CD4-positive, CD25-positive, alpha-beta regulatory T cell (primary cell): ENCODE measurements at regions not wholly inside any gene's neighbourhood (a gene's known extent, or its start where the extent isn't known, plus 50 kb on each side); places are given as distances from the start of the nearest gene placed in this dataset.

Source experiments
- ATAC-seq, 2 donors: fragments of 150-1000 bp; cut with Tn5 transposase; one replicate each; pipeline ENCODE4 v1.10.0; 2021; ENCODE audit warnings: low read depth in 2 of 2, moderate number of reproducible peaks in 2 of 2, moderate library complexity in 1 of 2
- DNase-seq, 3 donors: peaks; one replicate each; pipeline versions ENCODE4 v3.0.0 to v3.0.0-alpha.2; 2012 to 2022; ENCODE audit warnings: mixed read lengths in 1 of 3
- H3K27ac ChIP-seq: one replicate; pipeline ENCODE4 v1.7.0; 2013; ENCODE audit warnings: mild to moderate bottlenecking, low read length; ENCODE audit not compliant: insufficient read depth, poor library complexity, severe bottlenecking
- H3K27me3 ChIP-seq: one replicate; pipeline ENCODE4 v1.7.0; 2013; ENCODE audit warnings: low read length; ENCODE audit not compliant: control insufficient read depth, insufficient read depth
- H3K36me3 ChIP-seq: one replicate; pipeline ENCODE4 v1.7.0; 2013; ENCODE audit warnings: mild to moderate bottlenecking, low read length, moderate library complexity; ENCODE audit not compliant: control insufficient read depth, insufficient read depth
- H3K4me1 ChIP-seq: 2 replicates; pipeline ENCODE4 v1.7.0; 2013; ENCODE audit warnings: mild to moderate bottlenecking, low read length; ENCODE audit not compliant: insufficient read depth, control insufficient read depth, poor library complexity, severe bottlenecking
- H3K4me3 ChIP-seq: one replicate; pipeline ENCODE4 v1.7.0; 2013; ENCODE audit warnings: low read depth, mild to moderate bottlenecking, low read length, moderate library complexity
- H3K9me3 ChIP-seq, 2 experiments: 1 replicate in 1 of 2; 2 replicates in 1 of 2; pipeline ENCODE4 v1.7.0; 2013; ENCODE audit warnings: low read length in 2 of 2, mild to moderate bottlenecking in 1 of 2, moderate library complexity in 1 of 2; ENCODE audit not compliant: control insufficient read depth in 2 of 2
- H3K27ac Mint-ChIP-seq, 3 donors: one replicate each; pipeline ENCODE4 v1.8.0; 2020 to 2022; ENCODE audit warnings: mild to moderate bottlenecking in 3 of 3, mixed read lengths in 3 of 3, moderate library complexity in 2 of 3
- H3K27me3 Mint-ChIP-seq: one replicate; pipeline ENCODE4 v1.8.0; 2022; ENCODE audit warnings: mild to moderate bottlenecking, mixed read lengths
- H3K36me3 Mint-ChIP-seq: one replicate; pipeline ENCODE4 v1.8.0; 2020; ENCODE audit warnings: mixed read lengths
- H3K4me1 Mint-ChIP-seq, 4 donors: one replicate each; pipeline ENCODE4 v1.8.0; 2020 to 2022; ENCODE audit warnings: mixed read lengths in 4 of 4, mild to moderate bottlenecking in 1 of 4
- H3K4me3 Mint-ChIP-seq, 4 donors: one replicate each; pipeline ENCODE4 v1.8.0; 2020 to 2022; ENCODE audit warnings: mild to moderate bottlenecking in 4 of 4, mixed read lengths in 4 of 4, moderate library complexity in 3 of 4
- H3K9me3 Mint-ChIP-seq, 7 donors: one replicate each; pipeline ENCODE4 v1.8.0; 2020 to 2022; ENCODE audit warnings: mixed read lengths in 7 of 7, mild to moderate bottlenecking in 3 of 7, moderate library complexity in 2 of 7

DNA sequence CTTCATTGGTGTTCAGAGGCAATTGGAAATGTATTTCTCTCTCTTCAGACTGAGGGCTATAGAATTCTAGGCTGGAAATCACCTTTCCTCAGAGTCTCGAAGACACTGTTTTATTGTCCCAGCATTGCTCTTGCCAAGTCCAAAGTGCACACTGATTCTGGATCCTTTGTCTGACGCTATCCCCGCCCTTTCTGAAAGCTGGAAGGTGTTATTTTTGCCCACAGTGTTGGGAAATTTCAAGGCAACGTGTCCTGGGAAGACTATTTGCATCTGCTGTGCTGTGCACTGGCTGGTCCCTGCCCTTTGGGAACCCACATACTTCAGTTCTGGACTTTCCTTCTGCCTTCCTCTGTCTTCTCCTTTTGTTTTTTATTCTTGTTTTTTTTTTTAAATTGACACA, 190.8 kb downstream of the SH3BP4 start:
- Histone ChIP-seq H3K9me3 (no peaks in the 10 kb centered on the region), H3K36me3 (no peaks in the 10 kb centered on the region), H3K4me1 (no peaks in the 10 kb centered on the region), H3K27me3 (no peaks in the 10 kb centered on the region), H3K27ac (no peak overlapping the region), H3K4me3 (no peak overlapping the region)
- Mint-ChIP-seq H3K36me3 (no peaks in the 10 kb centered on the region), H3K4me3 (no peak overlapping the region), H3K27me3 (peaks cover 4% of the 10 kb centered on the region), H3K9me3 (peaks cover 0 to 1% (median 0%) of the 10 kb centered on the region in 7 donors), H3K27ac (no peak overlapping the region), H3K4me1 (no peaks in the 10 kb centered on the region)
- no peak for DNase-seq
- no peak for ATAC-seq

DNA sequence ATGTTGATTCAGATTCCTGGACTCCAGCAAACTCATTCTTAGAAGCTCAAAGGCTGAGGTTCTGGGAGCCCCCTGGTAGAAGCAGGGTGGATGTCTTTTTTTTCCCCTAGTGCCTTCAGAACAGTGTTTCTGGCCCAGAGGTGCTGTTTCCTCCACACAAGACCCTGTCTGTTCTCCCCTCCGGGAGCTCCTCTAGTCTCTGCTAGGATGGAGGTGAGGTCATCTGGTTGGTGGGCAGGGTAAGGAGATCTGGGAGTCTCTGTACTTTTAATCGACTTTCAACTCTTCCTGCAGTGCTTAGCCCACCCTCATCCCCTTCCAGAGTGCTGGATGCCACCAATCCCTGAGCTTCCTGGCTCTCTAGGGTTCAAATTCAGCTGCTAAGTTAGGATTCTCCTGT, 192.0 kb downstream of the SH3BP4 start:
- no peak overlapping the region for H3K27ac Mint-ChIP-seq

DNA sequence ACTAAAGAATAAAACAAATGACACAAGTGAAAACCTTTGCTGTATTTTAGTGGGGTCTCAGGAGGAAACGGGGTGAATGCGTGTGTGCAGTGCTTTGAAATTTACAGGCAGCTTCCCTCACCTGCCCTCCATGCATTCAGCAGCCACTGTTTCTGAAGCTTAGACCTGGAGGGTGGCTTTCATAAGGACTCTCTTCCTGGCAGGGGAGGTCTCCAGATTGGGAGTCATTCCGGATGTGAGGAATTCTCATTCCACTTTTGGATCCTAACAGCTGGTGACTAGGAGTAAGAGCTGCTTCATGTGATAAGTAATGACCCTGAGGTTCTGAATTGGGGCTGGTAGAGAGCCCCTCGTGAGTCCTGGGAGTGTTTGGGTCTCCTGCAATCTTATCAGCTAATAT, 192.5 kb downstream of the SH3BP4 start:
- DNase-seq (no peak), ATAC-seq (no peak)
- no peaks in the 10 kb centered on the region for H3K4me1 Mint-ChIP-seq
- no peaks in the 10 kb centered on the region for H3K9me3 ChIP-seq
- no peak overlapping the region for H3K4me3 Mint-ChIP-seq
- no peaks in the 10 kb centered on the region for H3K36me3 ChIP-seq
- no peaks in the 10 kb centered on the region for H3K4me1 ChIP-seq
- no peak overlapping the region for H3K27ac Mint-ChIP-seq
- H3K36me3 Mint-ChIP-seq = no peaks in the 10 kb centered on the region
- no peaks in the 10 kb centered on the region for H3K9me3 Mint-ChIP-seq
- no peak overlapping the region for H3K4me3 ChIP-seq
- H3K27ac ChIP-seq = no peak overlapping the region
- H3K27me3 ChIP-seq = peaks cover 2% of the 10 kb centered on the region
- peaks cover 8% of the 10 kb centered on the region for H3K27me3 Mint-ChIP-seq

More for the DNA sequence above, 192.0 kb downstream of the SH3BP4 start:
- H3K36me3 Mint-ChIP-seq = no peaks in the 10 kb centered on the region
- Histone ChIP-seq H3K4me3 (no peak overlapping the region), H3K27ac (no peak overlapping the region), H3K9me3 (no peaks in the 10 kb centered on the region), H3K27me3 (peaks cover 2% of the 10 kb centered on the region), H3K4me1 (no peaks in the 10 kb centered on the region), H3K36me3 (no peaks in the 10 kb centered on the region)
- no peaks in the 10 kb centered on the region for H3K4me1 Mint-ChIP-seq
- peaks cover 4% of the 10 kb centered on the region for H3K27me3 Mint-ChIP-seq
- no peak for DNase-seq
- H3K9me3 Mint-ChIP-seq = no peaks in the 10 kb centered on the region
- H3K4me3 Mint-ChIP-seq = no peak overlapping the region
- no peak for ATAC-seq

DNA sequence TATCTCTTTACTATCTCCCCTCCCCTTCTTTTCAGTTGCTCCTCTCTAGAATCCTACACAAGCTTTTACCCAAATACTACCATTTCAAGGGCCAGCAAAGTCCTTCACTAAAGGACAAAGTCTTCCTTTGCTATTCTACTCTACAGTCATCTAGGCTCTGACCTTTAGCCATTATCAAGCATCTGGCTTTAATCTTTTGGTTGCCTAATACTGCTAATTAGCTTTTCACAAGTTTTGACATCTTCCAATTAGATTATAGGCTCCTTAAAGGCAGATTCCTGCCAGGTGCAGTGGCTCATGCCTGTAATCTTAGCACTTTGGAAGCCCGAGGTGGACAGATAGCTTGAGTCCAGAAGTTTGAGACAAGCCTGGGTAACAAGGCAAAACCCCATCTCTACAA, 194.4 kb downstream of the SH3BP4 start:
- H3K27me3 ChIP-seq = peaks cover 2% of the 10 kb centered on the region
- no peak overlapping the region for H3K4me3 ChIP-seq
- no peaks in the 10 kb centered on the region for H3K4me1 Mint-ChIP-seq
- H3K36me3 ChIP-seq = no peaks in the 10 kb centered on the region
- no peak overlapping the region for H3K4me3 Mint-ChIP-seq
- no peaks in the 10 kb centered on the region for H3K36me3 Mint-ChIP-seq
- H3K27ac ChIP-seq = no peak overlapping the region
- no peak for ATAC-seq
- no peaks in the 10 kb centered on the region for H3K4me1 ChIP-seq
- H3K27ac Mint-ChIP-seq = no peak overlapping the region
- H3K9me3 Mint-ChIP-seq = no peaks in the 10 kb centered on the region
- DNase-seq = no peak
- no peaks in the 10 kb centered on the region for H3K9me3 ChIP-seq
- H3K27me3 Mint-ChIP-seq = peaks cover 8% of the 10 kb centered on the region

DNA sequence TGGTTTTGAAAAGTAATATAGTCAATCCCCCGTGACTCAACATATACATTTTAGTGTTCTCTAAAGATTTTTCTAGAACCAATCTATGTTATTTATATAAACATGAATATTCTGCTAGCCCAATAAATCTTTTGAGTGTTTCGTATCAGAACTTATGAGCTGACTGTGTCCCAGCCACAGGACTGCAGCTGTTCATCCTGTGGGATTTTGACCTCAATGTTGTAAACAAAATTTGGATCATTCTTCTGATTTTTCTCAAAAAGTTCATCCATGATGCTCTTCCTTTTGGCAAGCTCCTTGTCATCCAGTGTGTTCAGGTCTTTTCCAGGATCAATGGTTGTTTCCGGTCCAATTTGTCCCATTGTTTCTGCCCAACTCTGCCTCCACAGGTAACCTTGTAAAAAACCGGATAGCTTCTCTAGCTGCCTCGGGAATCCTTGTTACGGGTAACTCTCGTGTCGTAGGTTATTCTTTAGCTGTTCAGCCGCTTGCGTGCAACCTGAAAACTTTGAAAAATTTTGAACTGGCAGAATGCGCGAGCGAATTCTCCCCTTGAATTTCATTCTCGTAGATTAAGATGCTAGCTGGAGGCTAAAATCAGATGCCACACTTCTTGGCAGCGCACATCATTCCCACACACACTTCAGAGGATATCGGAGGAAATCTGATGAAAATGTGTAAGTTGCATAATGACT, 195.2 kb downstream of the SH3BP4 start:
- ATAC-seq (no peak), DNase-seq (no peak)
- Histone ChIP-seq H3K4me3 (no peak overlapping the region), H3K27me3 (peaks cover 2% of the 10 kb centered on the region), H3K27ac (no peak overlapping the region), H3K4me1 (no peaks in the 10 kb centered on the region), H3K9me3 (no peaks in the 10 kb centered on the region), H3K36me3 (no peaks in the 10 kb centered on the region)
- Mint-ChIP-seq H3K4me3 (no peak overlapping the region), H3K27me3 (peaks cover 8% of the 10 kb centered on the region), H3K9me3 (no peaks in the 10 kb centered on the region), H3K4me1 (no peaks in the 10 kb centered on the region), H3K27ac (no peak overlapping the region), H3K36me3 (no peaks in the 10 kb centered on the region)

DNA sequence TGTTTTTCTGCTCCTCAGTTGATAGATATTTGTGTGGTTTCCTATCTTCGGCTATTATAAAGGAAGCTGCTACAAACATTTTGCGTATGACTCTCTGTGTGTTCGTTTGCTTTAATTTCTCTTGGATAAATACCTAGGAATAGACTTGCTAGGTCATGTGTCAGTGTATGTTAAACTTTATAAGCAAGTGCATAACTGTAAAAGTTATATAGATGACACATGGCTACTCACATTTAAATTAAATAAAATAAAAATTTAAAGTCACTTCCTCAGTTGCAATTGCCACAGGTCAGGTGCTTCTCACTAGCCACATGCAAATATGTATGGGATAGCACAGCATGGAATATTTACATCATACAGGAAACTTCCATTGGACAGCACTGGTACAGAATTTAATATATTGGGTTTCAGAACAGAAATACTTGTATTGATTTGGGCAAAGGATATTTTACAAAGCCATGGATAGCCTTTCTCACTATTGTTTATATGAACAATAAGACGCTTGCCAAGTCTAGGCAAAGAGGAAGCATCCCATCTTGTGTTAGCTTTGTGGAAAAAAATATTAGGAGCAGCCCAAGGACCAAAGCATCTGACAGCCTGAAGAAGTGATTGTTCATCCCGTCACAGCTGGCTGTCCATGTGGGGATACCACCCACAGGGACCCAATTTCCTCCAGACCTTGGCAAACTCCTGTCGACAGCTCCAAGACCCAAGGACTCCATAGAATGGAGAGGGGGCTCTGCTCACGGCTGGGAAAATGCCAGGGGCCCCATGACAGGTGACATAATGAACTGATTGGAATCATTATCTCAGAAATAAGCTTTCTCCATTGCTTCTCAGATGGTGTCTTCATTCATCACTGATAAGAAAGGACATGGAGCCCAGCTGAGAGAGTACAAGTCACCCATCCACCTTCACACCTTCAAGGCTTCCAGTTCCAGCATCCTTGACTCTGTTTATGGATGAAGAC, 196.7 kb downstream of the SH3BP4 start:
- no peaks in the 10 kb centered on the region for H3K9me3 Mint-ChIP-seq
- ATAC-seq (no peak), DNase-seq (no peak)
- Histone ChIP-seq H3K36me3 (no peaks in the 10 kb centered on the region), H3K9me3 (no peaks in the 10 kb centered on the region), H3K4me1 (no peaks in the 10 kb centered on the region), H3K27ac (no peak overlapping the region), H3K4me3 (no peak overlapping the region), H3K27me3 (peaks cover 2% of the 10 kb centered on the region)
- H3K27ac Mint-ChIP-seq = no peak overlapping the region
- H3K36me3 Mint-ChIP-seq = no peaks in the 10 kb centered on the region
- H3K4me1 Mint-ChIP-seq = no peaks in the 10 kb centered on the region
- no peak overlapping the region for H3K4me3 Mint-ChIP-seq
- peaks cover 4% of the 10 kb centered on the region for H3K27me3 Mint-ChIP-seq

DNA sequence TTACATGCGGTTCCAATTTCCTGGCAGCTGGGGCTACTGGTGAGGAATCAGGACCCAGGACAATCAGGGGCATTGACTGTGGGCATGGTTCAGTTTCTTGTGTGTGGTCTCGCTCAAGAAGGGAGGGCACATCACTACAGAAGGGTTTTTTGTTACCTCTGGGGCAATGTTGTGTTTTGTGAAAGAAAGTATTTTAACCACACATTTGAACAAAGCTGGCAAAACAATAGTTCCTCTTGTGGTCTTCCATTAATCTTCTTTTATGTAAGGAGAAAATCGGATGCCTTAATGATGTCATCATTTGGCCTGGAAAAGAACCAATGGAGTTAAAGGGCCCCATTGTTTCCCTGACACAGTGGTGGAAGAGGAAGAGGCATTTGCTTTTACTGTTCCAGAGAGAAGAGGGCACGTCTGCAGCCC, 197.4 kb downstream of the SH3BP4 start:
- DNase-seq (no peak), ATAC-seq (no peak)
- H3K4me3 Mint-ChIP-seq = no peak overlapping the region
- Histone ChIP-seq H3K36me3 (no peaks in the 10 kb centered on the region), H3K27ac (no peak overlapping the region), H3K9me3 (no peaks in the 10 kb centered on the region), H3K27me3 (peaks cover 2% of the 10 kb centered on the region), H3K4me1 (no peaks in the 10 kb centered on the region), H3K4me3 (no peak overlapping the region)
- H3K9me3 Mint-ChIP-seq = no peaks in the 10 kb centered on the region
- no peaks in the 10 kb centered on the region for H3K4me1 Mint-ChIP-seq
- H3K27ac Mint-ChIP-seq = no peak overlapping the region
- no peaks in the 10 kb centered on the region for H3K36me3 Mint-ChIP-seq
- peaks cover 4% of the 10 kb centered on the region for H3K27me3 Mint-ChIP-seq
